Activated naive CD8-positive, alpha-beta T cell treated with anti-CD3 and anti-CD28 coated beads, Interleukin-2, amount 10 ng/mL, durations not matched to agents 7 days and 5 days (primary cell): ENCODE measurements at regions not wholly inside any gene's neighbourhood (a gene's known extent, or its start where the extent isn't known, plus 50 kb on each side); places are given as distances from the start of the nearest gene placed in this dataset.

Source experiments
- ATAC-seq: fragments of 150-1000 bp; cut with Tn5 transposase; one replicate; pipeline ENCODE4 v1.10.0; 2021; ENCODE audit warnings: low read depth, moderate library complexity
- POLR2A ChIA-PET: fragments of 350-600 bp; sonication (Branson Sonifier 250); formaldehyde crosslinking; loops from one replicate; lab custom pipeline; 2021; ENCODE audit warnings: antibody characterized with exemption; lab: Charles Lee
- DNase-seq: peaks from one replicate; pipeline ENCODE4 v3.0.0; 2021
- H3K27ac Mint-ChIP-seq: one replicate; pipeline ENCODE4 v1.8.0; 2022; ENCODE audit warnings: mild to moderate bottlenecking, mixed read lengths
- H3K27me3 Mint-ChIP-seq: one replicate; pipeline ENCODE4 v1.8.0; 2022; ENCODE audit warnings: mild to moderate bottlenecking, moderate library complexity, mixed read lengths
- H3K36me3 Mint-ChIP-seq: one replicate; pipeline ENCODE4 v1.8.0; 2021; ENCODE audit warnings: mild to moderate bottlenecking, mixed read lengths
- H3K4me1 Mint-ChIP-seq: one replicate; pipeline ENCODE4 v1.8.0; 2021; ENCODE audit warnings: mixed read lengths
- H3K4me3 Mint-ChIP-seq: one replicate; pipeline ENCODE4 v1.8.0; 2022; ENCODE audit warnings: mild to moderate bottlenecking, moderate library complexity, mixed read lengths
- H3K9me3 Mint-ChIP-seq: one replicate; pipeline ENCODE4 v1.8.0; 2021; ENCODE audit warnings: mixed read lengths

- DNase-seq (no peak), ATAC-seq (no peak)
- Mint-ChIP-seq H3K27me3 (no peaks in the 10 kb centered on the region), H3K4me3 (no peak overlapping the region), H3K4me1 (no peaks in the 10 kb centered on the region), H3K27ac (no peak overlapping the region), H3K9me3 (peaks cover 1% of the 10 kb centered on the region), H3K36me3 (no peaks in the 10 kb centered on the region)
- POLR2A ChIA-PET, result no interaction called here
Observed at GRCh38 chr13:63367522-63368198, 1952.0 kb upstream of the PCDH20 start.

GRCh38 chr13:63364159-63364558, 1948.5 kb upstream of the PCDH20 start:
- ATAC-seq (no peak), DNase-seq (no peak)
- POLR2A ChIA-PET, result no interaction called here
- Mint-ChIP-seq H3K36me3 (no peaks in the 10 kb centered on the region), H3K9me3 (peaks cover 1% of the 10 kb centered on the region), H3K4me3 (no peak overlapping the region), H3K4me1 (no peaks in the 10 kb centered on the region), H3K27me3 (no peaks in the 10 kb centered on the region), H3K27ac (no peak overlapping the region)

- Mint-ChIP-seq H3K9me3 (peaks cover 2% of the 10 kb centered on the region), H3K27me3 (no peaks in the 10 kb centered on the region), H3K36me3 (no peaks in the 10 kb centered on the region), H3K27ac (no peak overlapping the region), H3K4me3 (no peak overlapping the region), H3K4me1 (no peaks in the 10 kb centered on the region)
- ATAC-seq (no peak), DNase-seq (no peak)
- POLR2A ChIA-PET, result no interaction called here
Observed at GRCh38 chr13:63351533-63351932, 1935.9 kb upstream of the PCDH20 start.

GRCh38 chr13:63351081-63351480, 1935.4 kb upstream of the PCDH20 start:
- no peak for DNase-seq
- Mint-ChIP-seq H3K4me1 (no peaks in the 10 kb centered on the region), H3K9me3 (peaks cover 2% of the 10 kb centered on the region), H3K27ac (no peak overlapping the region), H3K4me3 (no peak overlapping the region), H3K27me3 (no peaks in the 10 kb centered on the region), H3K36me3 (no peaks in the 10 kb centered on the region)
- no peak for ATAC-seq
- POLR2A ChIA-PET, result no interaction called here

- H3K4me1 Mint-ChIP-seq, result no peaks in the 10 kb centered on the region
- no peak for DNase-seq
- no peaks in the 10 kb centered on the region for H3K27me3 Mint-ChIP-seq
- no peak for ATAC-seq
- peaks cover 4% of the 10 kb centered on the region for H3K9me3 Mint-ChIP-seq
- H3K27ac Mint-ChIP-seq, result no peak overlapping the region
- H3K36me3 Mint-ChIP-seq, result no peaks in the 10 kb centered on the region
- POLR2A ChIA-PET, result no interaction called here
- H3K4me3 Mint-ChIP-seq, result no peak overlapping the region
Observed at GRCh38 chr13:63345835-63346234, 1930.2 kb upstream of the PCDH20 start.

- POLR2A ChIA-PET, result no interaction called here
- H3K27ac Mint-ChIP-seq, result no peak overlapping the region
- H3K9me3 Mint-ChIP-seq, result peaks cover 4% of the 10 kb centered on the region
- H3K36me3 Mint-ChIP-seq, result no peaks in the 10 kb centered on the region
- ATAC-seq, result no peak
- no peaks in the 10 kb centered on the region for H3K4me1 Mint-ChIP-seq
- no peak for DNase-seq
- no peaks in the 10 kb centered on the region for H3K27me3 Mint-ChIP-seq
- H3K4me3 Mint-ChIP-seq, result no peak overlapping the region
Observed at GRCh38 chr13:63344711-63345110, 1929.1 kb upstream of the PCDH20 start.

GRCh38 chr13:63337921-63338320, 1922.3 kb upstream of the PCDH20 start:
- no peak overlapping the region for H3K4me3 Mint-ChIP-seq
- no peaks in the 10 kb centered on the region for H3K27me3 Mint-ChIP-seq

GRCh38 chr13:63337041-63337440, 1921.4 kb upstream of the PCDH20 start:
- Mint-ChIP-seq H3K27ac (no peak overlapping the region), H3K4me1 (no peaks in the 10 kb centered on the region), H3K9me3 (no peaks in the 10 kb centered on the region), H3K36me3 (no peaks in the 10 kb centered on the region), H3K27me3 (no peaks in the 10 kb centered on the region), H3K4me3 (no peak overlapping the region)
- POLR2A ChIA-PET, result no interaction called here
- ATAC-seq (no peak), DNase-seq (no peak)

More at GRCh38 chr13:63337921-63338320, 1922.3 kb upstream of the PCDH20 start:
- ATAC-seq (no peak), DNase-seq (no peak)
- no peaks in the 10 kb centered on the region for H3K9me3 Mint-ChIP-seq
- H3K36me3 Mint-ChIP-seq, result no peaks in the 10 kb centered on the region
- POLR2A ChIA-PET, result no interaction called here
- no peak overlapping the region for H3K27ac Mint-ChIP-seq
- no peaks in the 10 kb centered on the region for H3K4me1 Mint-ChIP-seq

GRCh38 chr13:63336549-63336948, 1920.9 kb upstream of the PCDH20 start:
- no peaks in the 10 kb centered on the region for H3K36me3 Mint-ChIP-seq
- peaks cover under 1% of the 10 kb centered on the region for H3K9me3 Mint-ChIP-seq
- no peaks in the 10 kb centered on the region for H3K27me3 Mint-ChIP-seq
- no peak for DNase-seq
- H3K4me3 Mint-ChIP-seq, result no peak overlapping the region
- ATAC-seq, result no peak
- POLR2A ChIA-PET, result no interaction called here
- no peak overlapping the region for H3K27ac Mint-ChIP-seq
- H3K4me1 Mint-ChIP-seq, result no peaks in the 10 kb centered on the region

- Mint-ChIP-seq H3K9me3 (peaks cover 4% of the 10 kb centered on the region), H3K4me1 (no peaks in the 10 kb centered on the region), H3K27ac (no peak overlapping the region), H3K36me3 (no peaks in the 10 kb centered on the region), H3K27me3 (no peaks in the 10 kb centered on the region), H3K4me3 (no peak overlapping the region)
- ATAC-seq, result no peak
- POLR2A ChIA-PET, result no interaction called here
- no peak for DNase-seq
Observed at GRCh38 chr13:63327584-63327983, 1911.9 kb upstream of the PCDH20 start.

GRCh38 chr13:63323441-63323840, 1907.8 kb upstream of the PCDH20 start:
- H3K4me3 Mint-ChIP-seq, result no peak overlapping the region
- POLR2A ChIA-PET, result no interaction called here
- no peaks in the 10 kb centered on the region for H3K27me3 Mint-ChIP-seq
- H3K27ac Mint-ChIP-seq, result no peak overlapping the region
- no peaks in the 10 kb centered on the region for H3K36me3 Mint-ChIP-seq
- peaks cover under 1% of the 10 kb centered on the region for H3K9me3 Mint-ChIP-seq
- DNase-seq, result no peak
- no peak for ATAC-seq
- H3K4me1 Mint-ChIP-seq, result no peaks in the 10 kb centered on the region

GRCh38 chr13:63311587-63311986, 1895.9 kb upstream of the PCDH20 start:
- no peak overlapping the region for H3K4me3 Mint-ChIP-seq
- peaks cover 1% of the 10 kb centered on the region for H3K27me3 Mint-ChIP-seq
- ATAC-seq (no peak), DNase-seq (no peak)
- no peak overlapping the region for H3K27ac Mint-ChIP-seq
- POLR2A ChIA-PET, result no interaction called here
- H3K36me3 Mint-ChIP-seq, result no peaks in the 10 kb centered on the region
- no peaks in the 10 kb centered on the region for H3K4me1 Mint-ChIP-seq
- peaks cover 3% of the 10 kb centered on the region for H3K9me3 Mint-ChIP-seq

- Mint-ChIP-seq H3K4me3 (no peak overlapping the region), H3K27me3 (peaks cover 1% of the 10 kb centered on the region), H3K36me3 (no peaks in the 10 kb centered on the region), H3K4me1 (no peaks in the 10 kb centered on the region), H3K27ac (no peak overlapping the region), H3K9me3 (peaks cover 4% of the 10 kb centered on the region)
- no peak for ATAC-seq
- POLR2A ChIA-PET, result no interaction called here
- DNase-seq, result no peak
Observed at GRCh38 chr13:63308549-63309165, 1893.0 kb upstream of the PCDH20 start.

- DNase-seq, result no peak
- H3K27me3 Mint-ChIP-seq, result peaks cover 1% of the 10 kb centered on the region
- H3K4me3 Mint-ChIP-seq, result no peak overlapping the region
- ATAC-seq, result no peak
- H3K36me3 Mint-ChIP-seq, result no peaks in the 10 kb centered on the region
- peaks cover 3% of the 10 kb centered on the region for H3K9me3 Mint-ChIP-seq
- POLR2A ChIA-PET, result no interaction called here
- no peaks in the 10 kb centered on the region for H3K4me1 Mint-ChIP-seq
- no peak overlapping the region for H3K27ac Mint-ChIP-seq
Observed at GRCh38 chr13:63307228-63307627, 1891.6 kb upstream of the PCDH20 start.
